Transverse colon (tissue), 4 donors: ENCODE measurements at regions not wholly inside any gene's neighbourhood (a gene's known extent, or its start where the extent isn't known, plus 50 kb on each side); places are given as distances from the start of the nearest gene placed in this dataset.

Source experiments
- POLR2A ChIP-seq: fragments of 450-650 bp; IDR thresholded peaks from one replicate; pipeline ENCODE4 v1.6.1; 2016; ENCODE audit warnings: antibody characterized with exemption, mild to moderate bottlenecking, moderate library complexity
- POLR2AphosphoS5 ChIP-seq, 3 donors: sonication (generic); formaldehyde crosslinking; IDR thresholded peaks; one replicate each; pipeline ENCODE4 v1.6.1; 2016; ENCODE audit warnings: antibody characterized with exemption in 3 of 3
- TF ChIP-seq, protein P1 (sequence below), 5 experiments: fragments of 200-600 bp in 3 of 5; fragments of 450-650 bp in 2 of 5; sonication (generic) in 3 of 5; IDR thresholded peaks; 1 replicate in 2 of 5; 2 replicates in 3 of 5; pipeline ENCODE4 v1.5.1; 2016 to 2017; ENCODE audit warnings: antibody characterized with exemption in 5 of 5, inconsistent platforms in 3 of 5, mild to moderate bottlenecking in 2 of 5, moderate library complexity in 1 of 5

DNA sequence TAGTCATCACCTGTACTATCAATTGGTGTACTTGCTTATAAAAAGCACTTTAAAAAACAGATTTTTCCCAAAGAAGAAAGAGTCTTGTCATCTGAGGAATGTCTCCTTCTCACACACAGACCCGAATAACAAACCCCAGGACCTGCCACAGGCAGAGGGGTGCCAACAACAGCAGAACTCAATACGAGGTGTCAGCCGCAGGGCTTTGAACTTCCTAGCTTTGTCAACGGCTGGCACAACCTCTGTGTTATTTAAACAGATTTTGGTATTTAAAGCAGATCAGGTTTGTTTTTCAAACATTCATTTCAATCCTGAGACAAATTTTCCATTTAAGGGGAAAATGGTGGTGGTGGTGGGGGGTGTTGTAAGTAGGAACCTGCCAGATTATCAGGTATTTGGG lies 138.4 kb upstream of the RIOK3 start:
- TF ChIP-seq POLR2AphosphoS5 (IDR thresholded peaks at IDR 0.05) (no peak), POLR2A (no peak)
- TF ChIP-seq, protein P1, sequence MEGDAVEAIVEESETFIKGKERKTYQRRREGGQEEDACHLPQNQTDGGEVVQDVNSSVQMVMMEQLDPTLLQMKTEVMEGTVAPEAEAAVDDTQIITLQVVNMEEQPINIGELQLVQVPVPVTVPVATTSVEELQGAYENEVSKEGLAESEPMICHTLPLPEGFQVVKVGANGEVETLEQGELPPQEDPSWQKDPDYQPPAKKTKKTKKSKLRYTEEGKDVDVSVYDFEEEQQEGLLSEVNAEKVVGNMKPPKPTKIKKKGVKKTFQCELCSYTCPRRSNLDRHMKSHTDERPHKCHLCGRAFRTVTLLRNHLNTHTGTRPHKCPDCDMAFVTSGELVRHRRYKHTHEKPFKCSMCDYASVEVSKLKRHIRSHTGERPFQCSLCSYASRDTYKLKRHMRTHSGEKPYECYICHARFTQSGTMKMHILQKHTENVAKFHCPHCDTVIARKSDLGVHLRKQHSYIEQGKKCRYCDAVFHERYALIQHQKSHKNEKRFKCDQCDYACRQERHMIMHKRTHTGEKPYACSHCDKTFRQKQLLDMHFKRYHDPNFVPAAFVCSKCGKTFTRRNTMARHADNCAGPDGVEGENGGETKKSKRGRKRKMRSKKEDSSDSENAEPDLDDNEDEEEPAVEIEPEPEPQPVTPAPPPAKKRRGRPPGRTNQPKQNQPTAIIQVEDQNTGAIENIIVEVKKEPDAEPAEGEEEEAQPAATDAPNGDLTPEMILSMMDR (IDR thresholded peaks at IDR 0.05): no peak
